Loucy (cell line): ENCODE measurements at regions not wholly inside any gene's neighbourhood (a gene's known extent, or its start where the extent isn't known, plus 50 kb on each side); places are given as distances from the start of the nearest gene placed in this dataset.
A peak's percentile ranks its signal among the peaks of the same experiment; 100 is the strongest.

Experiments
- H2AFZ ChIP-seq: fragments of 200-600 bp; sonication (generic); 2 replicates; pipeline ENCODE4 v1.6.0; 2016; ENCODE audit warnings: antibody characterized with exemption, mild to moderate bottlenecking, low read length, moderate library complexity
- H3F3A ChIP-seq: fragments of 200-600 bp; 2 replicates; pipeline ENCODE4 v1.6.0; 2016; ENCODE audit warnings: antibody characterized with exemption, low read depth, mild to moderate bottlenecking
- H3K27me3 ChIP-seq: fragments of 200-600 bp; sonication (generic); 2 replicates; pipeline ENCODE4 v1.6.1; 2014; ENCODE audit warnings: low read length, mild to moderate bottlenecking; ENCODE audit not compliant: insufficient read depth, poor library complexity, severe bottlenecking
- H3K36me3 ChIP-seq: fragments of 200-600 bp; sonication (generic); 2 replicates; pipeline ENCODE4 v1.6.1; 2016; ENCODE audit warnings: low read length; ENCODE audit not compliant: insufficient read depth
- H3K4me1 ChIP-seq: fragments of 200-600 bp; sonication (generic); 2 replicates; pipeline ENCODE4 v1.5.1; 2014; ENCODE audit warnings: low read length, mild to moderate bottlenecking; ENCODE audit not compliant: insufficient read depth, poor library complexity, severe bottlenecking
- H3K4me2 ChIP-seq: fragments of 200-600 bp; sonication (generic); 2 replicates; pipeline ENCODE4 v1.6.0; 2014; ENCODE audit warnings: antibody characterized with exemption, low read length, low read depth, mild to moderate bottlenecking; ENCODE audit not compliant: poor library complexity, severe bottlenecking
- H3K4me3 ChIP-seq: fragments of 200-600 bp; sonication (generic); 2 replicates; pipeline ENCODE4 v1.5.1; 2014; ENCODE audit warnings: low read length, mild to moderate bottlenecking, mixed read lengths; ENCODE audit not compliant: poor library complexity, severe bottlenecking
- H3K79me2 ChIP-seq: fragments of 200-600 bp; sonication (generic); 2 replicates; pipeline ENCODE4 v1.6.1; 2014; ENCODE audit warnings: low read length; ENCODE audit not compliant: insufficient read depth
- H3K9ac ChIP-seq: fragments of 200-600 bp; sonication (generic); 2 replicates; pipeline ENCODE4 v1.6.0; 2014; ENCODE audit warnings: mild to moderate bottlenecking, low read depth, low read length, moderate library complexity; ENCODE audit not compliant: poor library complexity, severe bottlenecking
- H3K9me2 ChIP-seq: fragments of 200-600 bp; sonication (generic); replicated peaks from 2 replicates; pipeline ENCODE4 v1.6.1; 2016; ENCODE audit warnings: low read depth, low read length, mixed read lengths
- H3K9me3 ChIP-seq: fragments of 200-600 bp; sonication (generic); 2 replicates; pipeline ENCODE4 v1.6.1; 2014; ENCODE audit warnings: mild to moderate bottlenecking, antibody characterized with exemption, low read length, low read depth; ENCODE audit not compliant: insufficient read depth
- H4K20me1 ChIP-seq: fragments of 200-600 bp; sonication (generic); 2 replicates; pipeline ENCODE4 v1.6.0; 2014; ENCODE audit warnings: antibody characterized with exemption, low read length, mild to moderate bottlenecking; ENCODE audit not compliant: insufficient read depth, poor library complexity, severe bottlenecking
- EZH2phosphoT487 ChIP-seq: fragments of 200-600 bp; IDR thresholded peaks from 2 replicates; pipeline ENCODE4 v1.6.1; 2018; ENCODE audit warnings: antibody characterized with exemption, mild to moderate bottlenecking, moderate library complexity, borderline replicate concordance
- TF ChIP-seq, protein P1 (sequence below): fragments of 200-600 bp; sonication (generic); conservative IDR thresholded peaks from 2 replicates; pipeline ENCODE4 v1.5.1; 2014; ENCODE audit warnings: mild to moderate bottlenecking, antibody characterized with exemption, low read length

DNA sequence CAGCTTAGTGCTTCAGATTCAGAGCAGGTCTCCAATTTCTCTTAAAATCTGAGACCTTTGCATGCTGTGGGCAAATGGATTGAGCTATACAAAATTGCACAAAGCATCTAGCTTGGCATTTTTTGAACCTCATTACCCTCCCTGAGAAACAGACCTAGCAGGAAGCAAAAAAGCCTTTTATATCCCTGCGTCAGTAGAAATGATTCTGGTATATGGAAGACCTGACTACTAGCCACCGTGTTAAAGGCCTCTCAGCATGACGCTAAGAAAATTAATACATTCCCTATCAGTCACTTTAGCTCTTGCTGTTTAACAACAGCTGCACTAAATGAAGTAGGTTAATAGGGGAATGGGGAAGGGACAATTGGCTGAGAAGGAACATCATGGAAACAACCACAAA lies 110.7 kb upstream of the SMLR1 start:
- no peaks in the 10 kb centered on the region for H3K36me3 ChIP-seq
- no peaks in the 10 kb centered on the region for H3K9me2 ChIP-seq
- no peak overlapping the region for H3K9ac ChIP-seq
- H3K9me3 ChIP-seq, result no peaks in the 10 kb centered on the region
- H3K4me3 ChIP-seq, result no peak overlapping the region
- H2AFZ ChIP-seq, result no peak overlapping the region
- peaks cover 6% of the 10 kb centered on the region for H3K4me1 ChIP-seq
- no peaks in the 10 kb centered on the region for H4K20me1 ChIP-seq
- TF ChIP-seq, protein P1, sequence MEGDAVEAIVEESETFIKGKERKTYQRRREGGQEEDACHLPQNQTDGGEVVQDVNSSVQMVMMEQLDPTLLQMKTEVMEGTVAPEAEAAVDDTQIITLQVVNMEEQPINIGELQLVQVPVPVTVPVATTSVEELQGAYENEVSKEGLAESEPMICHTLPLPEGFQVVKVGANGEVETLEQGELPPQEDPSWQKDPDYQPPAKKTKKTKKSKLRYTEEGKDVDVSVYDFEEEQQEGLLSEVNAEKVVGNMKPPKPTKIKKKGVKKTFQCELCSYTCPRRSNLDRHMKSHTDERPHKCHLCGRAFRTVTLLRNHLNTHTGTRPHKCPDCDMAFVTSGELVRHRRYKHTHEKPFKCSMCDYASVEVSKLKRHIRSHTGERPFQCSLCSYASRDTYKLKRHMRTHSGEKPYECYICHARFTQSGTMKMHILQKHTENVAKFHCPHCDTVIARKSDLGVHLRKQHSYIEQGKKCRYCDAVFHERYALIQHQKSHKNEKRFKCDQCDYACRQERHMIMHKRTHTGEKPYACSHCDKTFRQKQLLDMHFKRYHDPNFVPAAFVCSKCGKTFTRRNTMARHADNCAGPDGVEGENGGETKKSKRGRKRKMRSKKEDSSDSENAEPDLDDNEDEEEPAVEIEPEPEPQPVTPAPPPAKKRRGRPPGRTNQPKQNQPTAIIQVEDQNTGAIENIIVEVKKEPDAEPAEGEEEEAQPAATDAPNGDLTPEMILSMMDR, result no peak
- TF ChIP-seq EZH2phosphoT487, result no peak
- no peaks in the 10 kb centered on the region for H3F3A ChIP-seq
- no peak overlapping the region for H3K4me2 ChIP-seq
- H3K79me2 ChIP-seq, result no peaks in the 10 kb centered on the region
- peaks cover 50% of the 10 kb centered on the region for H3K27me3 ChIP-seq

DNA sequence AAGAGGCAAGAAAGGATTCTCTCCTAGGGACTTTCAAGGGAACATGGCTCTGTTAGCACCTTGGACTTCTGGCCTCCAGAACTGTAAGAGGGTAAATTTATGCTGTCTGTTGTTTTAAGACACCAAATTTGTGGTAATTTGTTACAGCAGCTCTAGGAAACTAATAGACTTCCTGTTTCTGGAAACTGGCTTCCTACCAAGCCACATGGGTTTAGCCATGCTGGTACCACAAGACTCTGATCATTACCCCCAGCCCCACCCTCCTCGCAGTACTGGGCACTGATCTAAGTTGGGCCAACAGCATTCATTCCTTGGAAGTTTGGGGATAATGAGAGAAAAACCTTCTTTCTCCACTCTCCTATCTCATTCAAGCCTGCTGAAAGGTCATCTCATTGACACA lies 109.5 kb upstream of the SMLR1 start:
- Histone ChIP-seq H2AFZ (no peak overlapping the region), H3K4me3 (no peak overlapping the region), H4K20me1 (no peaks in the 10 kb centered on the region), H3K9me3 (no peaks in the 10 kb centered on the region), H3K36me3 (no peaks in the 10 kb centered on the region), H3K79me2 (no peaks in the 10 kb centered on the region), H3K4me1 (peaks cover 6% of the 10 kb centered on the region), H3K9ac (no peak overlapping the region), H3K9me2 (no peaks in the 10 kb centered on the region), H3K27me3 (peaks cover 50% of the 10 kb centered on the region), H3K4me2 (peak overlapping the region; percentile 17), H3F3A (no peaks in the 10 kb centered on the region)
- TF ChIP-seq, protein P1, result no peak
- TF ChIP-seq EZH2phosphoT487, result no peak

DNA sequence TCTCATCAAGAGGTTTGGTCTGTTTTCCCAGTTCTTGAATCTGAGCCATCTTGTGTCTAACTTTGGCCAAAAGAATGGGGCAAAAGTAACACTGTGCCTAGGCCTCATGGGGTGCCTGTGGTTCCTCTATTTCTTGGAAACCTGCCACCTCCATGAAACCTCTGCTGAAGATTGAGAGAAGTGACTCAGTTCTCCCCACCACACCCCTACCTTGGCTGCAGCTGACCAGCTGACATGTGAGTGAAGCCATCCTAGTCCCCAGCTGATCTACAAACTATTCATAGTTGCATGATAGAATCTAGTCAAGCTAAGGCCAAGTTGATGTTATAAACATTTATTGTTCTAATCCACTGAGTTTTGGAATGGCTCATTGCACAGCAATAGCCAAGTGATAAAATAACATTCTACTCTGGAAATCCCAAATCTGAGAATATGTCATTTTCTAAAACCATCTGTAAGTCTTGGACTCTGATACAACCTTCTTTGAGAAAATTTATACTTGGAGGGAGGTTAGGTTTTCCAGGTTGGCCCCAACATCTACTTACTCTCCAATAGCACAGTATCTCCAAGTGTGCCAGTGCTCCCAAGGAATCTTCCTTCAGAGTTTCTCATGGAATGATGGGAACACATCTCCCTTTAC lies 107.0 kb upstream of the SMLR1 start:
- peaks cover 11% of the 10 kb centered on the region for H3K4me1 ChIP-seq
- H3K4me2 ChIP-seq, result no peak overlapping the region
- TF ChIP-seq EZH2phosphoT487, result no peak
- TF ChIP-seq, protein P1, result no peak
- H3K9me2 ChIP-seq, result no peaks in the 10 kb centered on the region
- no peaks in the 10 kb centered on the region for H3K79me2 ChIP-seq
- no peaks in the 10 kb centered on the region for H4K20me1 ChIP-seq
- H3K36me3 ChIP-seq, result no peaks in the 10 kb centered on the region
- H2AFZ ChIP-seq, result no peak overlapping the region
- H3K9me3 ChIP-seq, result no peaks in the 10 kb centered on the region
- H3K9ac ChIP-seq, result no peak overlapping the region
- no peaks in the 10 kb centered on the region for H3F3A ChIP-seq
- H3K27me3 ChIP-seq, result peaks cover 32% of the 10 kb centered on the region
- H3K4me3 ChIP-seq, result no peak overlapping the region
